Stimulated activated CD8-positive, alpha-beta memory T cell treated with anti-CD3 and anti-CD28 coated beads, Interleukin-2, amount 100 ng/mL, for 1 hour (primary cell): ENCODE measurements at regions not wholly inside any gene's neighbourhood (a gene's known extent, or its start where the extent isn't known, plus 50 kb on each side); places are given as distances from the start of the nearest gene placed in this dataset.
A peak's percentile ranks its signal among the peaks of the same experiment; 100 is the strongest.

Source experiments
- DNase-seq, 2 donors: peaks; one replicate each; pipeline ENCODE4 v3.0.0-alpha.2; 2020; ENCODE audit warnings: low read depth in 2 of 2

DNA sequence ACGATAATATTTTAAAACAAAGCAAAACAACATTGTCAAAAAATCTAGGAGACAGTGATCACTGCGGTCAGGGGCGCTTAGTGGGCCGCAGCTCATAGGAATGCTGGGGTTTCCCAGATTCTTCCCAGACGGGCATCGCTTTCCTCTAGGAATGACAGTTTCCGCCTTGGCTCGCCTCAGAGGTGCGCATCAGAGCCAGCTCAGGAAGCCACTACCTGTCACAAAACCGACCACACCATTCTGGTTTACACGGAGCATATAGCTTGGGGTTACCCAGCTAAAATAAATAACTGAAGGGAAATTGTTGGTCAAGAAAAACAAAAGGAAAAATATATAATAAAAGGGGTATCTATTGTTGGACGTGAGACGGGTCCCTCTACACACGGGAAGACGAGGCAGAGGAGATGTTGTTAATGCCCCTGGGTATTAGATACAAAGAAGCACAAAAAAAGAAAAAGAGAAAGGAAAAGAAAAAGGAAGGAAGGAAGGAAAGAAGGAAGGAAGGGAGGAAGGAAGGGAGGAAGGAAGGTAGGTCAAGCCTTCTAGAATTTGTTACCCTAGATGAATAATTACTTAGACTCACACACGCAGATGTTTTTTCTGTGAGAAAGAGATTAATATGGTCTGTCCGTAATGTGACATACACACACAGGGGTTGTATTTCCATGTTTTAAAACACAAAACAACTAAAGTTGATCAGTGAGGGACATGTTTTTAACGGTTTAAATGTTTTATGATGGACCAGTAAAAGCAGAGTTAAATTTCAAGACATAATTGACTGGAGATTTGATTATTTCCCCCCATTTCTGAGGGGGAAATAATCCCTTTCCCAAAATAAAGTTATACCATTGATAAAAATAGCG lies 292.4 kb upstream of the NFE2L3 start:
- DNase-seq = no peak

DNA sequence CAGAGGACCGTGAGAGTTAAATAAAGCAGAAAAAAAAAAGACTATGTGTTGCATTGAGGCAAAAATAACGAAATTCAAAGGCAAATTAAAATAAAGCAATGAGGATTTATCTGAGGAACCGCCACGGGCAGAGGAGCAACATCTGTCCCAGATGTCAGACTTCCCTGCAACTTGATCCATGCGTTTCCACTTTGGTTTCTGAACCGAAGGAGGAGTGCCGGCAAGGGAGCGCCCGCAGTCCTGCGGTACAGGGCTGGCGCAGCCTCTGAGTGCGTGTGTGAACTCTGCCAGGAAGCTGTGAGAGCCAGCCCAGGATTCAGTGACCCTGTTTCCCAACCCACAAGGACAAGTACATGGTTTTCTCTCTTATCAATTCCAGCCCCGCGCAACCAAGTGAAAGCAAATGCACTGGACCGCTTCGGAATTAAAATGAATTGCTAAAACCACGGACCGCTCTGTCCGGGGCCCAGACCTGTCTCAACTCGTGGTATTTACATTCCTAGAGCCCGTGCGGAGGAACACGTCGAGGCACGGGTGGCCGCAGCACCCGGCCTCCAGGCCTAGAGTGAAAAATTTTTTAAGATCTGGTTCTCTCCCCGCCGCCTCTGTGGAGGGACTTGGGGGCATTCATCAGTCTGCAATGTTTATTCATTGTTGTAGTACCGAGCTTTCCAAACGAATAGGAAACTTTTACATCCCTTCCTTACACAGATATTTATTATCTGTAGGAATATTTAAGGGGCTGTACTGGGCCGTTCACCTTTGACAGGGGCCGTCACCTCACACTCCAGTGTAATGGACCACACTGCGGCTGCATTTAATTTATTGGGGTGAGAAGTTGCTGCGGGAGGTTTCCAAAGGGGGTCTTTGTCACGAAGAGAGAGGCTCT lies 291.5 kb upstream of the NFE2L3 start:
- no peak for DNase-seq

DNA sequence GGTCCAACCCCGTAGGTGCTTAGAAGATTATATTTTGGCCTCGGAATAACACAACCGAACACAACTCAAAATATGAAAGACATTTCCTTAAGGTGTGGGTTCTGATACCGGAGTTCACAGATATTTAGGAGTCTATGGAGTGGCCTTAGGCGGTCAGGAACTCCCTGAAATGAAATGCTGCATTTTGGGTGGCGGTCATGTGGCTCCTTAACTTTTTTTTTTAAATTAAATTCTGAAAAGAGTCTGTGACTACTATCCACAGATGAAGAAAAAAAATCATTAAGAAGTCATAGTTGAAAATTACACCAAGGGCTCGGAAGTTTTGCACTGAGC lies 290.9 kb upstream of the NFE2L3 start:
- no peak for DNase-seq

DNA sequence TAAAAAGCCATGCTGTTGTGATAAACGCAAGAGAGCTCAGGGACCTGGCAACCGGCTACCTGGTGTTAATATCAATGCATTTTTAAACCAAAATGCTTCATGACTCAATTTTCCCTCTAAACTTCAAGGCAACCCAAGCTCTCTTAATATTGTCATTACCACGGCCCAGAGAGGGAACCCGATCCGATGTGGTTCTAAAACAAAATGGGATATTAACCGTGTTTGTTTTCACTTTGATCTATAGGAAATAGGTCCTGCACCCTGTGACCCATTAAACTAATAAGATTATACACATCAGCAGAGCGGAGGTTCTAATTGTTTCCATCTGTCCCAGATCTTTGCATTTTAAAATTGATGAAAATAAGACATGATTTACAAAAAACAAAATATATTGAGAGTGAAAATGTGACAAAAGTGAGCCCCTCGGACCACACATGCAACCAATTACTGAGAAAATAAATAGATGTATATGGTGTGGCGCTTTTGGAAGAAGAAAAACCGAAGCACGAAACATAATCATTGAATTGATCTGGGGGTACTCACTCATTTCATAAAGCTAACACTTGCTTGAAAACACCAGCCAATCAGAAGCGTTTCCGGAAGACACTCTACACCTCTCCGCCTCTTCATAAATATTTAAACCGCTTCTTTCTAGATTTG lies 290.3 kb upstream of the NFE2L3 start:
- no peak for DNase-seq

DNA sequence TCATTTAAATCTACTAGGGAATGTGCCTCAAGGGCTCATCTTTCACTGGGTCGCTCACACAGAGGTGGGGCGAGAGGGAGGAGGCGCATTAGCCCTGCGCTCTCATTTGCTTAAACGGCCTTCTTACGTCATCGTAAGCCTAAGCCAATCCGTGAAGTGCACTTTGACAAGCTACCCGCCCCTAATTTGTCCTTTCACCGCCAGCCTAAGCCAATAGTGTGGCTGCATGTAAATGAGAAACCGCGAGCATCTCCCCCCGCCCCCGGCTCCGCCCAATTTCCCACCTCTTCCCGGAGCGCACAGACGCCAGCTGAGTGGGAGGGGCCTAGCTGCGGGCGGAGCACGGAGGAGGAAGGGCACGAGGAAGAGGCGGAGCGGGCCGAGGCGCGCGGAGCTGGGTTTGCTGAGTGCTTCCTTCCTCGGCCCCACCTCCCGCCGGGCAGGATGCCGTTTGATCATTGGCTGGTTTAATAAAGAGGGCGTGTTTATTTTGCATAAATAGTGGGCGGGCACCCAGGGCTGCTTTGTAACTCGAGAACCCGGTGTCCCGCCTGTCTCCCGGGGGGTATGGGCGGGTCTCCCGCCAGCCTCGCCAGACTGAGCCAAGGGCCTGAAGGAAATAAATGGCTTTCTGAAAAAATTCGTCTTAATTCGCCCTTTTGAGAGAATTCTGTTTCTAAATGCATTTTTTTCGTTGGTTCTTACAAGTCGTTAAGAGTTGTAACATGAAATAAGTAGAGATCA lies 289.6 kb upstream of the NFE2L3 start:
- DNase-seq = peak in 1 of 2 donors; percentile 34

DNA sequence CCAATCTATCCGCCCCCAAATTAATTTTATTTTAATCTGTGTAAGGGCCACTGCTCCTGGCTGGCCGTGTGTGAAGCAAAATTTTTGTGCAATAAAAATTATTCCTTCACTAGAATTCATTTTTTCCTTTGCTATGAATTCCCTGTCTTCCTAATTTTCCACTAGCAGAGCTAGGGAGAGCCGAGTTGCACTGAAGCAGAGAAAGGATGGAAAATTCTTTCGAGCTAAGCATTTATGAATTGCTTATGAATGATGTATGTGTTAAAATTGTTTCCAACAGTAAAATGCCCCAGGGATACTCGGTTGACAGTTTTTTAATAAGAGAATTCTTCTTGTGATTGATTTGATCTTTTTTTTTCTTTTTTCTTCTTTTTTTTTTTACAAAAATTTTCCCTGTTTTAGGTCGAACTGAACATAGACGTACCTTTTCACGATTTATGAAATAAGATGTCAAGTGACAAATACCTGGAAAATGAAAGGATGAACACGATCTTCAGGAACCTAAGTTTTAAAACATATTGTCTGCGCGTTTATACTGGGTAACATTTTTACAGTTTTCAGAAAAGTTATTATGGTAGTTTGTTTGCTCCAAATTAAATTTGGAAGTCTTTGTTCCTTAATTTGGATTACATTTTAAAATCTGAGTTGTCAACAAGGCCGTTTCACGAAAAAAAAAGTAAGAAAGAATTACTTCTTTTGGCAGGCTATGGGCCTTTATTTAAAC lies 288.8 kb upstream of the NFE2L3 start:
- DNase-seq = no peak

DNA sequence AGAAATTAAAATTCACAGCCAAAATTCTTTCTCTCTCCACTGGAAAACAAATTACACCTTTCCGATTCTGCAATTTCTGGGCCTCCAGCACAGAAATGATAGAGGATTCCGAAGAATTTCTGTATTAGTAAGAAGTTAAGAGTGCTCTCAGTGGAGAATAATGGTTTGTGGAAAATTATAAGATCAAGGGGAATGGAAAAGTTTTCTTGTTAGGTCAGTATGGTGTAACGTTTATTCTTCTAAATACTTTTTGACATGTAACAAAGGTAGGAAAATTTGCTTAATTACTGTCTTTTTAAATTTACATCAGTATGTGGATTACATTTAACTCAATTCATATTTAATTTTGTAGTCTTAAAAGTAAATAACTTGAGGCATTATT lies 288.3 kb upstream of the NFE2L3 start:
- no peak for DNase-seq

DNA sequence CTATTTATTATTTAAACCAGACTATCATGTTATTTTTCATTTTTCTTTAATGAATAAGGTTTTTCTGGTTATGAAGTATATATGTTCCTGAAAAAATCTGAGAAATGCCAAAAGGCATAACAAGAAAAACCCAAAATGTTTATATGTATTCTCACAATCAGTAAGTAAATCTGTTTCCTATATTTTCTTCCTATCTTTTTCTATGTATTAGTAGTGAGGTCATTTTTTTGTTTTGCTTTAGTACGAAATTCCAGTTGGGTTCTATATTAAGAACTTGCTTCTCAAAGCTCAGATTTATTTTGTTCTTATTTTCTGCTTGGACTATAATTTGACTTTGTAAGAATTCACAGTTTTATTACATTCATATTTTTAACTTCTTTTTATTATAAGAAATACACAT lies 287.5 kb upstream of the NFE2L3 start:
- DNase-seq = no peak

DNA sequence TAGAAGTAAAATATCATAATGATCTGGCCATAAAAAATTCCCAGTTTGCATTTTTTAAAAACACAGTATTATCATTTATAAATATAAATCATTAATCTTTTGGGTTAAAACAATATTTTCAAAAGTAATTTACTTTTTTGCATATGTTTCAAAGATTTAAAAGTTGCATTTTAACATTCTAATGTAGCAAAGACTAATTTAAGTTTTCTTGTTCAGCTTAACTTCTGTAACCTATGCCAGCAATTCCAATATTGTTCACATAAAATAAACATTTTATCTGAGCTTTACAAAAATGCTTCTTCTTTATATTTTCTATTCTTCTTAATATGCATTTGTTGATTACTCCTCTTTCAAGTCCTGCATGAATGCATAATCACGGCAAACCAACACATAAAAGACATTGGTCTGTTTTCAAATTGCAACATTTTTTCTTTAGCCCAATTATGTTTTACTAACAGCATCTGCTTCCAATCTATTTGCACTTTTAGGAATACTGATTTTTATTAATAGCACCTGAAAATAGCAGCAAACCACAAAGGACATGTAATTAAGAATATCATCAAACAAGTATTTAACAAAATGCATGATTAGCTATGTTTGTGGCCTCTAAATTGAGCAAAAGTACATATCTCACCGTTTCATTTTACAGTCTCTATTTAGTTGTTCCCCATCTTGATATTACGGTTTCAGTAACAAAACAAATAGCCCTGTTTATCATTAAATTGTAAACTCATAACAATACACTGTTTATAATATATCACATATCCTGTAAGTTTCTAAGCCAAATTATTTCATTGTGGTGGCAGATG lies 286.9 kb upstream of the NFE2L3 start:
- no peak for DNase-seq

DNA sequence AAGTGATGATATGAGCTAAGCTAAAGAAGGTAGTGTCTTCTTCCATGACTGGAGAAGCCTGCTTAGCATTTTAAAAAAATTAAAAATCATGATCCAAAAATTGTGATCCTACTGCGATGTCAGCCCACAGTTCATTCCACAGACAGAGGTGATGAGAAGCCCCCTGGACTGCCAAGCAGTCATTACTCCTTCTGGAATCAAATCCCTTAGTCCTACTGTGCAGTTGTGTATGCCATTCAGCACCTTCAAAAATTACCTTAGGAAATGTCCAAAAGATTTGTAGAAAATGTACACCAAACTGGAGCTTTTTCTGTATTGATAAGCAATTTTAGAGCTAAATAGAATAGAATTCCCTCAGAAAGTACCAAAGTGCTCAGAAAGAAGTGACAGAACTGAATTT lies 283.5 kb upstream of the NFE2L3 start:
- no peak for DNase-seq

DNA sequence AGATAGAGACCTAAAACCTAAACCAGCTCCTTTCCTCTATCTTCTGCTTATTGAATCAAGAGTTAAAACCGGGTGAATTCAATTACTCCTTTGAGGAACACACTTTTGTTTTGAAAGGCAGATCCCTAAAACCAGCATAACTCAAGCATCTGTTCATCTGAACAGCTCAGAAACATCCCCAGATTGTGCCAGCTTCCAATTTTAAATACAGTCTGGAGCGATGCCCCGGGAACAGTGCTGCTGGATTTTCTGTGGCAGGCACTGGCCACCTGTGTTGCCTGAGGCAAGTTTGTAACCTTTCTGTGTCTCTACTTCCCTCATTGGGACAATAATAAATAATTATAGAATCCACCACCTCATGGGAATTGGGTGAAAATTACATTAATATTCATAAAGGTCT lies 281.4 kb upstream of the NFE2L3 start:
- DNase-seq = no peak

DNA sequence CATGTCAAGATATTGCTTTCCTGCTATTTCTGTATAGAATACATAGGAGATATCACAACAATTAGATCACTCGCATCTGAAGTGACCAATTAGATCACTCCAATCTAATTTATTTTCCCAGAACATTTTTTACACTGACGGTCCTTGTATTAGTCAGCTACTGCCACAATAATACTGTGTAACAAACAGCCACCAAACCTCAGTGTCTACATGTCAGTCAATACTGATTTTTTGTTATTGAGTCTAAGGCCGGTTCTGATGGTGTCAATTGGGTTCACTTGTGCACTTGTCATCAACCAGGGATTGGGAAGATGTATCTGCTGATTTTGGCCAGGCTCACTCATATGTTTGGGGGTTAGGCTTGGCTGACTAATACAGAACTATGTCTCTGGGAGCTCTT lies 275.9 kb upstream of the NFE2L3 start:
- no peak for DNase-seq

DNA sequence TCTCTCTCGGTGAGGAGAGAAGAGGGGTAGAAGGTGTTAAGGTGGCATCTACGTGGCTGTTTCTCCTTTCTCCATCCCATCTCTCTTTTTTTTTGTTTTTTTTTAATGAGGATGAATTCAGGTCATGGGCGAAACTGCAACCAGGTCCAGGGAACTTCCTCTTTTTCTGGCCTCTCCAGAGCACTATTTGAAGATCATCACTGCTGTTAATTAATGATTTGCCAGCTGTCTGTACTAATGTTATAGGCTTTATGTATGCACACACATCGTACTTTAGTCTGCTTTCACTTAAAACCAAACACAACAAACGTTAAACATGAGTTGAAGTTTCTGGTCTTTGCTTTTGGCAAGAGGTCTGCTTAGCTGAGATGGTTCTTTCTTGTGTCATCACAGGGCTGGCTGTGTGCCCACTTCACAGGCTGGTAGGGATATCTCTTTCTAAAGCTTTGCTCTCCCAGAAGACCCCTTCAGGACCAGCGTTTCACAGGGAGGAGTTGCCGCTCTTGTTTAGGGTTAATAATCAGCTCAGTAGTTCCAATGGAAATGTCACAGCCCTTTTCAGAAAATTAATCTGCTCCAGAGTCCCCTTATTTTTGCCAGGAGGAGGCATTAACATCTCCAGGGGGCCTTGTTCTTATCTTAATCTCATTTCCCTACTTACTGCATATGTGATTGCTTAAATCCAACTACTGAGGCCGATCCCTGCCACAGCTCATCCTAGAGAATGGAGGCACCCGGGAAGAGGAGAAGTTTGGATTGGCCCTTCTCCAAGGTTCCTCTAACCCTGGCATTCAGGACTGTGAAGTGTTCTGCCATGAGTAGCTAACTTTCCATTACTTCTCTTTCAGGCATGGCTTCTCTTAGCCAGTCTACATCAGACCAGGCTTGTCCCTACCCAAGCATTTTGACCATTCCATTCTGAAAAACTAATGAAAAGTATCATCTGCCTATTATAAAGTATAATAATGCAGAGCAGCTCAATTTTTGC lies 273.9 kb upstream of the NFE2L3 start:
- DNase-seq = no peak

DNA sequence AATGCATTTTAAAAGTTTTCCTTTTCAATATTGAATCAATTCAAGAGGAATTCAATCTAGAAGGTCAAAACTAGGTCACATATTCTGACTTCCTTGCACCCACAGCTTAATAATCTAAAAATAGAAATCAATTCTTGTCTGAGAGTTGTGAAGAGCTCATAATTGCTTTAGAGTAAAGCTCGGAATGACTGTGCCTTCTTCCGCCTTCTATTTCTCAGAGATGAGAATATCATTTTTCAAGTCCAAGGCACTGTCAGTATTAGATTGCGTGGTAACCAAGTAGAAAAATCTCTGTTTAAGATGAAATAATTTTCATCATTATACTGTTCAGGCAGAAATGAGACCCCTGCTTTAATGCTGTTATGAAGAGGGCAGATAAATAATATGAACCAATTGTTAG lies 272.2 kb upstream of the NFE2L3 start:
- DNase-seq = no peak

DNA sequence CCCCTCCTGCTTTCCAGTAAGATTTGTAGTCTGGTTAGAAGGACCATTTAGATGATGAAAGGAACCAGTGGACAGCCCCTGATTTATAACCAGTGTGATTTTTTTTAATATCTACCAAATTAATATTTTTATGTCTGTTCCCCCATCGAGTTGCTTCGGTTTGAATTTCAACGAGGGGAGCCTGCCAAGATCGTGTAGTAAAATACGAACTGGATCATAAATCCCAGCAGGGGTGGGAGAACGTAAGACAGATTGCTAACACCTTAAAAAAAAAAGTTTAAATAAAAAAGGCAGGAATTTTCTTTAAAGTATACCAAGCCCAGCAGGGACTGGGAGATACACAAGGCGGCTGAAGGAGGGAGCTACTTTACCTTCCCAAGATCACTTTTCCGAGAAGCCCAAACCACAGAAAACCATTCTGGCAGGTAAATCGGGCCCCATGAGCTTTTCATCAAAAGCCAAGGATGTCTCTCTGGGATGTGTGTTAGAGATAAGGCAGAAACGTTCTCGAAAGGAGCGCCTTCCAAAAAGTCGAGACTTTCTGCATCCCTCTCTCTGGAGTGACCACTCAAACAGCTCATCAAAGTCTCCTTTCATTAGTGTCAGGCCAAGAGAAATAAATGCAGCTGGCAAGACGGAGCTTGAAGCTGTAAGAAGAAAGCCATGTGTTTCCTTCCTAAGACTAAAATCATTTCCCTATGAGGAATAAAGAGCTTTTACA lies 270.5 kb upstream of the NFE2L3 start:
- DNase-seq = no peak

DNA sequence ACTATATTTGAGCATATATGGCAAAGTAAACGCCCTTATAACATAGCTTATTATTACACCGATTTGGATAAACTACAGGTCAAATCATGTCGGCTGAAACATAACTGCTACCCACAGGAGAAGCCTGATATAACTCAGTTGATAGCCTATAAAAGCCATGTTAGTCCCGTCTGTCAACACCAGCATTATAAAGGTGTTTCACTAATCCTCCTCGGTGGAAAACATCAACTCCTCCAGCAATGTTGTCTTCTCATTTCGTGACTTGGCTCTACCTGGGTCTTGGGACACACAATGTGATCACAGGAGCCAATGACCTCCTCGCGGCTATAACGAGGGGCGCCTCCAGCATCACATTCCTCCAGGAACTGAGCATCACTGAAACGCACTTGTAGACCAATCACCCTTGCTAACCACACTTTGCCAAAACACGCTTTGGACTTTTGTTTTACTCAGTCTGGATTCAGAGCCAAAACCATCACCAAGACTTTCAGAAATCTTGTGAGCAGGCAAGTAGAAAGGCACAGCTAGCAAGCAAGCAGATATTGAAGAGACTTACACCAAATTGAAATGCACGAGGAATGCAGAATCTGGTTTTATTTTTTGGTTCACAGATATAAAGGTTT lies 269.7 kb upstream of the NFE2L3 start:
- no peak for DNase-seq

DNA sequence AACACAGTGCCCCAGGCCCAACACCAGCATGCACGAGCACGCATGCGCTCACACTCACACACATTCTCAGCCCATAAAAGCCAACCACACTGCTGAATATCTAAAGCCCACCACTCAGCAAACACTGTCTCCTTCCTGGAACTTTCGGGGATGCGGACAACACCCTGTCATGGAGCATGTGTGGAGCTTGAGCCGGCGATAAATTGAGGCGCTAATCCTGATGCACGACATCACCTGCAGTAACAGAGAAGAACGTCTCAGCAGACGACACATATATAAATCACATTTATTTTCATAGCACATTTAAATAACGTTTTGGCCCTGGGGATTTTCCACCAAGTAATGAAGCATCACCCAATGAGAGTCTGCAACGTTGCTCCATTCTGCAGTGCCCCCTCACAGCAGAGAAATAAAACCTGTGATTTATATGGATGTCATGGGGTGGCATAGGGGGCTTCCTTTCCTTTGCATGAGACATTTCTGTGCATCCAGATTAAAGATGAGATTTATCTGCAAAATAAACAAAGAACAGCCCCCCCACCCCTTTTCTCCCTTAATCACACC lies 267.7 kb upstream of the NFE2L3 start:
- DNase-seq = no peak
